Adrenal gland (tissue), 9 donors: ENCODE measurements at regions not wholly inside any gene's neighbourhood (a gene's known extent, or its start where the extent isn't known, plus 50 kb on each side); places are given as distances from the start of the nearest gene placed in this dataset.

Experiments
- DNase-seq, 7 donors: peaks; one replicate each; pipeline ENCODE4 v3.0.0-alpha.2; 2019 to 2020
- H3K27ac ChIP-seq, 5 donors: fragments of 200-600 bp; sonication (generic) in 4 of 5; 1 replicate in 3 of 5; 2 replicates in 2 of 5; pipeline versions ENCODE4 v1.5.1 to v1.8.0; 2016 to 2020; ENCODE audit warnings: mild to moderate bottlenecking in 1 of 5
- H3K27me3 ChIP-seq: fragments of 200-600 bp; 2 replicates; pipeline ENCODE4 v1.8.0; 2021
- H3K36me3 ChIP-seq, 2 donors: fragments of 200-600 bp; replicated peaks in 1 of 2; 1 replicate in 1 of 2; 2 replicates in 1 of 2; pipeline versions ENCODE4 v1.5.1 to v1.8.0; 2018 to 2022
- H3K4me1 ChIP-seq, 2 donors: fragments of 200-600 bp; replicated peaks in 1 of 2; 1 replicate in 1 of 2; 2 replicates in 1 of 2; pipeline versions ENCODE4 v1.5.1 to v1.8.0; 2018 to 2021
- H3K4me3 ChIP-seq, 4 donors: fragments of 200-600 bp; sonication (generic) in 3 of 4; one replicate each; pipeline ENCODE4 v1.5.1; 2016 to 2018
- H3K9me3 ChIP-seq, 3 donors: fragments of 200-600 bp; sonication (generic) in 1 of 3; replicated peaks in 1 of 3; 1 replicate in 2 of 3; 2 replicates in 1 of 3; pipeline versions ENCODE4 v1.5.1 to v1.8.0; 2016 to 2021
- CTCF ChIP-seq, 6 experiments: fragments of 450-650 bp in 4 of 6; fragments of 200-600 bp in 2 of 6; sonication (generic) in 1 of 6; IDR thresholded peaks; 1 replicate in 5 of 6; 2 replicates in 1 of 6; pipeline versions ENCODE4 v1.5.1 to v1.8.0; 2016 to 2021; ENCODE audit warnings: antibody characterized with exemption in 6 of 6, mild to moderate bottlenecking in 2 of 6, moderate library complexity in 1 of 6
- POLR2A ChIP-seq, 2 donors: fragments of 450-650 bp; IDR thresholded peaks; one replicate each; pipeline ENCODE4 v1.6.1; 2017; ENCODE audit warnings: antibody characterized with exemption in 2 of 2, mild to moderate bottlenecking in 2 of 2, moderate library complexity in 1 of 2
- WGBS, 4 donors: extraction: QIAGEN DNeasy Blood & Tissue Kit in 2 of 4; methylation state at CpG; one replicate each; pipeline versions ENCODE4 v1.1.5 to v1.1.7; 2013 to 2017; 5-methylcytosine and 5-hydroxymethylcytosine counted together
- intact Hi-C, 2 donors: fragments of 100-400 bp; cut with DNase I; formaldehyde crosslinking; loops; one replicate each; pipeline versions ENCODE4 v1.14.1 to v1.15.0; 2022 to 2023
- donor health status: healthy with polysubstance abuse.
- donor health status: Bipolar disorder and iron deficiency.
- donor health status: DM: yes; HTN: yes; CAD: no.
- donor health status: DM: no; HTN: no; CAD: no.
- donor health status: DM: no; HTN: no; CAD: no.

GRCh38 chr6:81204731-81205130 lies 547.8 kb downstream of the TENT5A start:
- Histone ChIP-seq H3K27me3 (no peaks in the 10 kb centered on the region), H3K4me1 (no peaks in the 10 kb centered on the region), H3K4me3 (no peak overlapping the region), H3K9me3 (no peaks in the 10 kb centered on the region), H3K36me3 (no peaks in the 10 kb centered on the region), H3K27ac (no peak overlapping the region)
- no peak for DNase-seq
- TF ChIP-seq POLR2A (IDR thresholded peaks at IDR 0.05) (no peak), CTCF (IDR thresholded peaks at IDR 0.05) (no peak)
- 83 to 100% (median 93%) methylated on average over 1 of the region's 1 CpG for WGBS, 4 donors
- intact Hi-C loops: no loop called here

- no peak for TF ChIP-seq POLR2A (IDR thresholded peaks at IDR 0.05)
- TF ChIP-seq CTCF (IDR thresholded peaks at IDR 0.05): no peak
- WGBS, 4 donors: 57 to 80% (median 60%) methylated on average over 2 of the region's 2 CpGs
- H3K27me3 ChIP-seq: no peaks in the 10 kb centered on the region
- DNase-seq: no peak
- H3K27ac ChIP-seq: no peak overlapping the region
- H3K4me1 ChIP-seq: no peaks in the 10 kb centered on the region
- H3K9me3 ChIP-seq: no peaks in the 10 kb centered on the region
- no peak overlapping the region for H3K4me3 ChIP-seq
- H3K36me3 ChIP-seq: no peaks in the 10 kb centered on the region
- intact Hi-C loops: no loop called here
Observed at GRCh38 chr6:81194374-81194773, 558.1 kb downstream of the TENT5A start.

GRCh38 chr6:81172056-81172740 lies 580.3 kb downstream of the TENT5A start:
- H3K4me3 ChIP-seq: no peak overlapping the region
- WGBS, 4 donors: 46 to 71% (median 53%) methylated on average over 4 of the region's 4 CpGs
- intact Hi-C loops: no loop called here
- peaks cover 6 to 8% of the 10 kb centered on the region in 2 donors for H3K4me1 ChIP-seq
- H3K36me3 ChIP-seq: no peaks in the 10 kb centered on the region
- TF ChIP-seq CTCF (IDR thresholded peaks at IDR 0.05) (no peak), POLR2A (IDR thresholded peaks at IDR 0.05) (no peak)
- no peaks in the 10 kb centered on the region for H3K9me3 ChIP-seq
- H3K27me3 ChIP-seq: no peaks in the 10 kb centered on the region
- peak; percentile 23 to 61 (median 50) for DNase-seq
- peak overlapping the region in 1 of 5 donors; percentile 52 for H3K27ac ChIP-seq

GRCh38 chr6:81169166-81169565 lies 583.3 kb downstream of the TENT5A start:
- intact Hi-C loops: no loop called here
- H3K4me3 ChIP-seq: no peak overlapping the region
- no peaks in the 10 kb centered on the region for H3K9me3 ChIP-seq
- peaks cover 6 to 8% of the 10 kb centered on the region in 2 donors for H3K4me1 ChIP-seq
- no peak for TF ChIP-seq CTCF (IDR thresholded peaks at IDR 0.05)
- TF ChIP-seq POLR2A (IDR thresholded peaks at IDR 0.05): no peak
- no peak for DNase-seq
- 49 to 64% (median 56%) methylated on average over 2 of the region's 2 CpGs for WGBS, 4 donors
- H3K36me3 ChIP-seq: no peaks in the 10 kb centered on the region
- H3K27me3 ChIP-seq: no peaks in the 10 kb centered on the region
- H3K27ac ChIP-seq: no peak overlapping the region
